DND-41 (cell line): ENCODE measurements at regions not wholly inside any gene's neighbourhood (a gene's known extent, or its start where the extent isn't known, plus 50 kb on each side); places are given as distances from the start of the nearest gene placed in this dataset.

Experiments used
- CTCF ChIP-seq: IDR thresholded peaks from 2 replicates; pipeline ENCODE4 v1.5.1; 2012; ENCODE audit warnings: borderline replicate concordance, low read length, moderate library complexity, mild to moderate bottlenecking; ENCODE audit not compliant: poor library complexity, severe bottlenecking; ENCODE audit errors: extremely low read depth
- EZH2 ChIP-seq: IDR thresholded peaks from 3 replicates; pipeline ENCODE4 v1.6.1; 2012; ENCODE audit warnings: borderline replicate concordance, low read depth, mild to moderate bottlenecking, moderate library complexity, low read length, inconsistent platforms; ENCODE audit not compliant: severe bottlenecking

DNA sequence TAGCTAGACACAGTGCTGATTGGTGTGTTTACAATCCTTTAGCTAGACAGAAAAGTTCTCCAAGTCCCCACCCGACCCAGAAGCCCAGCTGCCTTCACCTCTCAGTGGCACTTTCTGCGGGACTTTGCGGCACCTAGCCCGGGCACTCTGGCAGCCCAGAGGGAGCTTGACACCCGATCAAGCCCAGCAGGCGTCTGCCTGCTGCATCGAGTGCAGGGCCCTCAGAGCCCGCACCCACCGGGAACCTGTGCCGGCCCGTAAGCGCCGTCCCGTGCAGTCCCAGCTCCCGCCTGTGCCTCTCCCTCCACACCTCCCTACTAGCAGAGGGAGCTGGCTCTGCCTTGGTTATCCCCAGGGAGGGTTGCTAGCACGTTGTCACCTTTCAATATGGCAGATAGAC is 631.0 kb upstream of the STXBP6 start:
- TF ChIP-seq CTCF: no peak
- no peak for TF ChIP-seq EZH2
